ENCODE measurements at regions not wholly inside any gene's neighbourhood (a gene's known extent, or its start where the extent isn't known, plus 50 kb on each side); places are given as distances from the start of the nearest gene placed in this dataset.

DNA sequence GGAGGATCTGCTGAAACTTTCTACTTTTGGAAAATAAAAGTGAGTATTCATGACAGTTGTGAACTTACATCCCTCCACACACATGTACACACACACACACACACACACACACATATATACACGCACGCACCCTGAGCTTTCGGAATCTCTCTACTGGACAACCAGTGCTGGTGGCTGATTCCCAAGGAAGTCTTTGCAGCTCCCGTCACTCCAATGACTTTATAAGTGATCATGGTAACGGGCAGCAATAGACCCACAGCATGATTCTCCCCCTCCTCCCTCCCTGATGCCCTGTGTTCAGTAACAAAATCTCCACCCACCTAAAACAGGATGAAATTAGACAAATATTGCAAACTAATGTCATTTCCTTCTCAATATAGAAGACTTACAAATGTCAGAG is 364.9 kb downstream of the IRS1 start:
- Histone ChIP-seq H3K27ac (no peak overlapping the region), H3K4me2 (ENCODE audit: unreplicated experiment) (peak overlapping the region; percentile 3), H3K9me2 (ENCODE audit: insufficient read depth) (no peaks in the 10 kb centered on the region), H3K4me1 (ENCODE audit: insufficient read depth) (peaks cover 36% of the 10 kb centered on the region), H3K4me3 (no peak overlapping the region), H4K20me1 (ENCODE audit: insufficient read depth) (no peaks in the 10 kb centered on the region), H3K36me3 (ENCODE audit: low read depth) (no peaks in the 10 kb centered on the region), H3K27me3 (replicated peaks; ENCODE audit: insufficient read depth) (no peaks in the 10 kb centered on the region), H3F3A (ENCODE audit: insufficient read depth) (peaks cover 10% of the 10 kb centered on the region), H2AFZ (peak overlapping the region; percentile 25), H3K9ac (no peak overlapping the region), H3K79me2 (ENCODE audit: insufficient read depth) (no peaks in the 10 kb centered on the region), H3K9me3 (ENCODE audit: low read depth) (no peaks in the 10 kb centered on the region)
- TF ChIP-seq EZH2phosphoT487 (IDR thresholded peaks at IDR 0.05; ENCODE audit: insufficient read depth, low read depth) (no peak), EZH2 (IDR thresholded peaks at IDR 0.05; ENCODE audit: insufficient read depth, poor library complexity, severe bottlenecking) (no peak)
- in situ Hi-C loops (cut with MboI): no loop called here
- 48 to 57% methylated on average over 5 of the region's 5 CpGs for WGBS, 2 experiments (ENCODE audit: low coverage in 1 of 2, low lambda C conversion rate in 2 of 2, missing lambda C conversion rate in 2 of 2)
- no peak for DNase-seq

DNA sequence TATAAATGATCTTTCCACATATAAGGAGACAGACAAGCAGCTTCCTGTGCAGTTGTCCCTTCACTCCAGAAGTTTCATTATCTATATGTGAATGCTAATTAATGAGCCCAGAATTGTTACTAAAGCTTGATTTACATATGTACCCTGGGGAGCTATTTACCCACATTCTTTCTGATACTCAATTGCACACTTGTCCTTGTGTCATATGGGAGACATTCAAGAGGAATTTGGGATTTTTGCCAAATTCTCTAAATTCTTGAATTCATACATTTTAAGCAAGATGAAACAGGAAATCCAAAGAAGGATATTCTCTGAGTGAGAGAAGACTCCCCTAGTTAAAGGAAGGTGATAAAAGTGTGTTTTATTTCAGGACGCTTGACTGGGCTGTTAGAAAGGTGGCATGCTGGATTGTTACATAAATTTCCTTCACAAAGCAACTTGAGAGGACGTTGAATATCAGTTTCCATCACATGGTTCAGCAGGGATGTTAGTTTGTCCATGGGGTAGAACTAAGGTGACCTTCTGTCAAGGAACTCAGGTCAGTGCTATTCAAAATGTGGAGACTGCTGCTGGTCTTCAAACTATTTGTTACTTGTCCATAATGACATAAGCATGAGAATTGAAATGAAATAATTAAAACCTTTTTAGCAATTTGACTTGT is 368.2 kb downstream of the IRS1 start:
- Histone ChIP-seq H3K79me2 (ENCODE audit: insufficient read depth) (no peaks in the 10 kb centered on the region), H4K20me1 (ENCODE audit: insufficient read depth) (no peaks in the 10 kb centered on the region), H3K36me3 (ENCODE audit: low read depth) (no peaks in the 10 kb centered on the region), H3K9me2 (ENCODE audit: insufficient read depth) (no peaks in the 10 kb centered on the region), H3K27me3 (replicated peaks; ENCODE audit: insufficient read depth) (no peaks in the 10 kb centered on the region), H3K9me3 (ENCODE audit: low read depth) (no peaks in the 10 kb centered on the region), H3K27ac (no peak overlapping the region), H3K4me2 (ENCODE audit: unreplicated experiment) (peak overlapping the region; percentile 43), H2AFZ (no peak overlapping the region; the same call in 1 of the 2 replicates), H3K4me3 (no peak overlapping the region), H3F3A (ENCODE audit: insufficient read depth) (peaks cover 20% of the 10 kb centered on the region), H3K4me1 (ENCODE audit: insufficient read depth) (peaks cover 63% of the 10 kb centered on the region), H3K9ac (no peak overlapping the region)
- peak; percentile 61 for DNase-seq
- 49 to 56% methylated on average over 2 of the region's 2 CpGs for WGBS, 2 experiments (ENCODE audit: low coverage in 1 of 2, low lambda C conversion rate in 2 of 2, missing lambda C conversion rate in 2 of 2)
- TF ChIP-seq EZH2 (IDR thresholded peaks at IDR 0.05; ENCODE audit: insufficient read depth, poor library complexity, severe bottlenecking): no peak
- no peak for TF ChIP-seq EZH2phosphoT487 (IDR thresholded peaks at IDR 0.05; ENCODE audit: insufficient read depth, low read depth)
- in situ Hi-C loops (cut with MboI): no loop called here

DNA sequence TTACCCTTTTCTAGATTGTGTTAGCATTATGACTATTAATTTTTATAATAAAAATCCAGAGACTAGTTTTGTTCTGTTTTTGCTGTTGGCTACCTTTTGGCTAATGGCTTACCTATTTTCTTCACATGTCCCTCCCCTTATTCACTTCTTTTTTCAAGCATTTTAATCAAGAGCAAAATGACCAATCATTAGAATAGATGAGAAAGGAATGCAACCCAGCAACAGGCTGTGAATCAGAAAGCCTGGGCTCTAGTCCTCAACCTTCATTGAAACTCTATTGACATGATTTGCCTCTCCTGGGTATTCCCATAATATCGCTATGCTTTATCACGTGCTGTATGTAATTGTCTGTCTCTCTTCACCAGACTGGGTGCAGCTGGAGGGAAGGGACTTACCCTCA is 370.1 kb downstream of the IRS1 start:
- Histone ChIP-seq H3K79me2 (ENCODE audit: insufficient read depth) (no peaks in the 10 kb centered on the region), H4K20me1 (ENCODE audit: insufficient read depth) (no peaks in the 10 kb centered on the region), H3F3A (ENCODE audit: insufficient read depth) (peaks cover 36% of the 10 kb centered on the region), H3K27ac (no peak overlapping the region), H2AFZ (no peak overlapping the region), H3K9ac (no peak overlapping the region), H3K9me3 (ENCODE audit: low read depth) (no peaks in the 10 kb centered on the region), H3K27me3 (replicated peaks; ENCODE audit: insufficient read depth) (no peaks in the 10 kb centered on the region), H3K4me1 (ENCODE audit: insufficient read depth) (peaks cover 74% of the 10 kb centered on the region), H3K9me2 (ENCODE audit: insufficient read depth) (no peaks in the 10 kb centered on the region), H3K4me2 (ENCODE audit: unreplicated experiment) (no peak overlapping the region), H3K36me3 (ENCODE audit: low read depth) (no peaks in the 10 kb centered on the region), H3K4me3 (no peak overlapping the region)
- no peak for DNase-seq
- in situ Hi-C loops (cut with MboI): loop anchor here (10.0 kb wide), 1 partner anchor 365 kb away; the partner anchor contains the start of gene IRS1
- no peak for TF ChIP-seq EZH2phosphoT487 (IDR thresholded peaks at IDR 0.05; ENCODE audit: insufficient read depth, low read depth)
- no peak for TF ChIP-seq EZH2 (IDR thresholded peaks at IDR 0.05; ENCODE audit: insufficient read depth, poor library complexity, severe bottlenecking)
- WGBS, 2 experiments (ENCODE audit: low coverage in 1 of 2, low lambda C conversion rate in 2 of 2, missing lambda C conversion rate in 2 of 2): 98 to 100% methylated on average over 2 of the region's 2 CpGs

DNA sequence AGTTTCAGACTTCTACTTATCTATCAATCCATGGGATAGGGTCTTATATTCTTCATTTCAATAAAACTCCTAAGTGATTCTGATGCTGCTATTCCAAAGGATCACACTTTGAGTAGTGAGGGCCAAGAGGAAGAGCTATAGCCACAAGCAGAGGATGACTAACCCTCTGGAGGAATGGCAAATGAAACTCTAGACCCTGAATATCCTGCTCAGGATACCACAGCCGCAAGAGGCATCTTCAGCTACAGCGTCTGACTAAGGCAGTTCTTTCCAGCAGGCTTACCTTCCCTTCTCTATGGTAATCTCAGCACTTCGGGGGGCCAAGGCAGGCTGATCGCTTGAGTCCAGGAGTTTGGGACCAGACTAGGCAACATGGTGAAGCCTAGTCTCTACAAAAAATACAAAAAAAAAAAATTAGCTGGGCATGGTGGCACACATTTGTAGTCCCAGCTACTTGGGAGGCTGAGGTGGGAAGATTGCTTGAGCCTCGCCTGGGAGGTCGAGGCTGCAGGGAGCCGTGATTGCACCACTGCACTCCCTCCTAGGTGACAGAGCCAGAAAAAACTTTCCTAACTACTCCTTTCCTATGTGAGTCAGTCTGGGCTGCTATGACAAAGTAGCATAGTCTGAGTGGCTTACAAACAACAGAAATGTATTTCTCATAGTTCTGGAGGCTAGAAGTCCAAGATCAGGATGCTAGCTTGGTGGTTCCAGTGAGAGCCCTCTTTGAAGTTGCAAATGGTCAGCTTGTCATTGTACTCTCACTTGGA is 371.9 kb downstream of the IRS1 start:
- peaks cover 72% of the 10 kb centered on the region for H3K4me1 ChIP-seq (ENCODE audit: insufficient read depth)

More for the DNA sequence above, 371.9 kb downstream of the IRS1 start:
- Histone ChIP-seq H3K9me2 (ENCODE audit: insufficient read depth) (no peaks in the 10 kb centered on the region), H3K27me3 (replicated peaks; ENCODE audit: insufficient read depth) (no peaks in the 10 kb centered on the region), H3K27ac (peak overlapping the region; percentile 99), H3K36me3 (ENCODE audit: low read depth) (no peaks in the 10 kb centered on the region), H2AFZ (no peak overlapping the region), H4K20me1 (ENCODE audit: insufficient read depth) (no peaks in the 10 kb centered on the region), H3K9me3 (ENCODE audit: low read depth) (no peaks in the 10 kb centered on the region), H3K79me2 (ENCODE audit: insufficient read depth) (no peaks in the 10 kb centered on the region), H3F3A (ENCODE audit: insufficient read depth) (peaks cover 42% of the 10 kb centered on the region), H3K9ac (peak overlapping the region; percentile 79), H3K4me3 (peak overlapping the region; percentile 40; the same call in 1 of the 2 replicates), H3K4me2 (ENCODE audit: unreplicated experiment) (peak overlapping the region; percentile 64)
- TF ChIP-seq EZH2 (IDR thresholded peaks at IDR 0.05; ENCODE audit: insufficient read depth, poor library complexity, severe bottlenecking) (no peak), EZH2phosphoT487 (IDR thresholded peaks at IDR 0.05; ENCODE audit: insufficient read depth, low read depth) (no peak)
- DNase-seq: peak; percentile 95
- WGBS, 2 experiments (ENCODE audit: low coverage in 1 of 2, low lambda C conversion rate in 2 of 2, missing lambda C conversion rate in 2 of 2): 5 to 13% methylated on average over 7 of the region's 7 CpGs
- in situ Hi-C loops (cut with MboI): loop anchor here (10.0 kb wide), 1 partner anchor 367 kb away; the partner anchor contains the start of gene IRS1

Measured in GM23248 (cell line).